GM18505 (cell line): ENCODE measurements at regions not wholly inside any gene's neighbourhood (a gene's known extent, or its start where the extent isn't known, plus 50 kb on each side); places are given as distances from the start of the nearest gene placed in this dataset.
"Not testable (repeated sequence)": the region's sequence is repeated elsewhere in the genome, so short reads cannot be mapped to it uniquely, and the experiment has no call there.

Experiments used
- ATAC-seq: cut with Tn5 transposase; IDR thresholded peaks from one replicate; pipeline ENCODE4 v1.9.1; 2021; ENCODE audit not compliant: unreplicated experiment
- POLR2A ChIP-seq: IDR thresholded peaks from 4 replicates; pipeline ENCODE4 v1.6.1; 2011; ENCODE audit warnings: borderline replicate concordance; ENCODE audit not compliant: insufficient read depth, insufficient read length; ENCODE audit errors: extremely low read depth

- ATAC-seq, result no peak
- no peak for TF ChIP-seq POLR2A
Observed at GRCh38 chrX:858542-859078, 228.0 kb downstream of the SHOX start.

DNA sequence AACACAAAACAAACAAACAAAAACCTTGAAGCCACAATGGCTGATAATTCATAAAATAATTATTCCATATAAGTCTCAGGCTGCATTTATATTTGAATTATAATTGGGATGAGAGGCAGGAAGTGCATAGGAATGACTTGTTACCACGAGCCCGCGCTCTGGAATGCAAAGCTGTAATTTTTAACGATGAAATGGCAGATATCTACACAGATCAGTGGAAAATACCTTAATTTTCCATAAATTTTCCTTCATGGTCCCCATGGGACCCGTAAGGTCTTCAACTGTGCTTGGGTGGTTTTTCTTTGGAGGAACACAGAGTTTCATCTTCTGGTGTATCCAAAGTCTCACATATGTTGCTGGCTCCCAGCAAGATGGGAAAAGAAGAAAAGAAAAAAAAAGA is 226.8 kb downstream of the SHOX start:
- ATAC-seq, result no peak

GRCh38 chrX:856566-857290 is 226.1 kb downstream of the SHOX start:
- ATAC-seq, result no peak
- TF ChIP-seq POLR2A, result no peak

More for the DNA sequence above, 226.8 kb downstream of the SHOX start:
- TF ChIP-seq POLR2A, result no peak

DNA sequence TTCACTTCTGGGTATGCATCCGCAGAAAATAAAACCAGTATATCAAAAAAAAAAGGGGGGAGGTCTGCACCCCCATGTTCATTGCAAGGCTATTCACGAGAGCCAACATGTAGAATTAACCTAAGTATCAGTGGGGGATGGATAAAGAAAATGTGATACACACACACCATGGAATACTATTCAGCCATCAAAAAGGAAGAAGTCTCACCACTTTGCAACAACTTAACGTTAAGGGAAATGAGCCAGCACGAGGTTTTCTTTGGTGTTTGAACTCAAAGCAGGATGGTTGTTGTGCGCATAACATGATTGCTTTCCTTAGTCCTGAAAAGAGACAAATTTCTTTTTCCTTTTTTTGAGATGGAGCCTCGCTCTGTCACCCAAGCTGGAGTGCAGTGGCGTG is 222.7 kb downstream of the SHOX start:
- no peak for TF ChIP-seq POLR2A
- ATAC-seq, result no peak

GRCh38 chrX:850471-850916 is 219.9 kb downstream of the SHOX start:
- no peak for TF ChIP-seq POLR2A
- ATAC-seq, result no peak

DNA sequence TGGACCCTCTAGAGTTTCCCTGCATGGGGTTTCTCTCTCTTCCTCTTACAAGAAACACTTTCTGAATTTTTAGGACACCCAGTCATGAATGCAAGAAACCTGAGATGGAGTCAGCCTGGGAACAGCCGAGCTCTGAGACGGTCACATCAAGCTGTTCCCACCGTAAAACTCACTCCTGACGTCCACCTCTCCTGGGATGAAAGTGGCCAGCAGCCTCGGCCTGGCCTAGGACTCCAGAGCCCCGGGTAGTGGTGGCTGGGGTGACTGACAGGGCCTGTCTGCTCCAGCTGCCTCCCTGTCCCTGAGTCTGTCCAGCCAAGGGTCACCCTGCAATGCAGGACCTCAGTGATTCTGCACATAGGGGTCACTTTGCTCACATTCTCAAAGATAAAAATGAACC is 217.8 kb downstream of the SHOX start:
- no peak for ATAC-seq
- TF ChIP-seq POLR2A, result no peak

DNA sequence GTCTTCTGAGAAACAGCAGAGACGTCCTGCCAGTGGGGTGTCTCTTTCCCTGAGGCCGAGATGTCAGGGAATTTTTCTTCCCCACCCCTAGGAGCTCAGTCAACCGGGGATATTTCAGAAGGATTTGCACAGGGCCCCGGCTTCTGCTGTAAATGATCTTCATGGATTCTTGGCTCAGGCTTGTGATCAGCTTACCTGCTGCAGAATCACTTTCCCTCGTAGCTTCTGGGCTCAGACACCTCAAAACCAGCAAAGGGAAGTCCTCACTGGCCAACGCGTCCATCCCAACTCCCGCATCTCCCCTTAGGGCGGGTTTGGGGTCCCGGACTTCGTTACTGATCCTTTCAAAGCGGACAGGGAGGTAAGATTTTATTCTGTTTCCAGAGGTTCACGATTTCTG is 212.7 kb downstream of the SHOX start:
- no peak for TF ChIP-seq POLR2A

DNA sequence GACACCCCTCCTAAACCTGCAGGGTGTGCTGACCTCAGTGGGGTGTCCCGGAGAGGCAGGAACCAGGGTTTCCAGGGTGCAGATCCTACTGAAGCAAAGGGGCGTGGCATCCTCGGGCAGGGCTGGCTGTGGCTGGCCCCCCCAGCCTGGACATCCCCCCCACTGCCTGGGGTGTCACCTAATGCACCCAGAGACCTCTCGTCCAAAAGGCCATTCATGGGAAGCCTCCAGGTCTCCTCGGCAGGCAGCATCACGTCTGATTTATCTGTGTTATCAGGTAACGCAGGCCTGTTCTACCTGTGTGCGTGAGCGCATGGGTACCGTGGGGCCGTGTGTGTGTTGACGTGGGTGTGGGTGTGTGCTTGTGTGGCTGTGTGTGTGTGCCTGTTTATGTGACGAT is 210.0 kb downstream of the SHOX start:
- no peak for ATAC-seq

More for the DNA sequence above, 212.7 kb downstream of the SHOX start:
- no peak for ATAC-seq

DNA sequence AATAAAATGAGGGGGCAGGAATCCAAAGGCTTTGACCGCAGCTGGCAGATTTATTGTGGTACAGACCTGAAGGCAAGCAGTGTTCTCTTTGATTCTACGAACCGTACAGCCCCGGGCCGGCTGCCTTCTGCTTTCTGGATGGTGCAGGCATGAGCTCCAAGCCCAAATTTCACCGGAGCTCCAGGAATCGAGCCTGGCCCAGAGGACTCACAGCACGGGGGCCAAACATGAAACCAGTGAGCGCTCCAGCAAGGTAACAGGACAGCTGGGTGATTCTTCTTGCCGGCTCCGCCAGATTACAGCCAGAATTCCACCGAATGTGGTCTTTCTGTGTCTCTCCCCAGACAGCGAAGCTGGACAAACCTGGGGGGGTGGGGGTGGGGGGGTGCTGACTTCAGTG is 208.1 kb downstream of the SHOX start:
- not testable (repeated sequence) for ATAC-seq

More for the DNA sequence above, 210.0 kb downstream of the SHOX start:
- no peak for TF ChIP-seq POLR2A

- not testable (repeated sequence) for ATAC-seq
Observed at GRCh38 chrX:835857-836256, 205.3 kb downstream of the SHOX start.

- TF ChIP-seq POLR2A, result no peak
Observed at GRCh38 chrX:830532-830931, 199.9 kb downstream of the SHOX start.

DNA sequence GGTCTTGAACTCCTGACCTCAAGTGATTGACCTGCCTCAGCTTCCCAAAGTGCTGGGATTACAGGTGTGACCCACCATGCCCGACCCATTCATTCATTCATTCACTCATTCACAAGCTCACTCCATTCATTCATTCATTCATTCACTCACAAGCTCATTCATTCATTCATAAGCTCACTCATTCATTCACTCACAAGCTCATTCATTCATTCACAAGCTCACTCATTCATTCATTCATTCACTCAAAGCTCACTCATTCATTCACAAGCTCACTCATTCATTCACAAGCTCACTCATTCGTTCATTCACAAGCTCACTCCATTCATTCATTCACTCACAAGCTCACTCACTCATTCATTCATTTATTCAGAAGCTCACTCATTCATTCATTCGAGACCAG is 198.6 kb downstream of the SHOX start:
- ATAC-seq, result no peak
- no peak for TF ChIP-seq POLR2A

More at GRCh38 chrX:830532-830931, 199.9 kb downstream of the SHOX start:
- ATAC-seq, result no peak

GRCh38 chrX:828411-828959 is 197.9 kb downstream of the SHOX start:
- ATAC-seq, result no peak
- no peak for TF ChIP-seq POLR2A

- TF ChIP-seq POLR2A, result no peak
- no peak for ATAC-seq
Observed at GRCh38 chrX:826448-826847, 195.9 kb downstream of the SHOX start.
